Peyer's patch (tissue), 4 donors: ENCODE measurements at regions not wholly inside any gene's neighbourhood (a gene's known extent, or its start where the extent isn't known, plus 50 kb on each side); places are given as distances from the start of the nearest gene placed in this dataset.

Experiments
- DNase-seq, 3 donors: peaks; one replicate each; pipeline ENCODE4 v3.0.0-alpha.2; 2017 to 2019
- H3K27ac ChIP-seq, 4 donors: fragments of 200-600 bp; sonication (generic); one replicate each; pipeline ENCODE4 v1.5.1; 2016 to 2019
- H3K27me3 ChIP-seq, 2 donors: fragments of 200-600 bp; sonication (generic); one replicate each; pipeline ENCODE4 v1.5.1; 2019
- H3K36me3 ChIP-seq, 3 donors: fragments of 200-600 bp; sonication (generic); one replicate each; pipeline ENCODE4 v1.5.1; 2016 to 2019
- H3K4me1 ChIP-seq, 4 donors: fragments of 200-600 bp; sonication (generic); one replicate each; pipeline ENCODE4 v1.5.1; 2016 to 2019
- H3K4me3 ChIP-seq, 4 donors: fragments of 200-600 bp; sonication (generic); 1 replicate in 3 of 4; 2 replicates in 1 of 4; pipeline ENCODE4 v1.5.1; 2016 to 2019; ENCODE audit warnings: mild to moderate bottlenecking in 1 of 4
- H3K9me3 ChIP-seq, 4 donors: fragments of 200-600 bp; sonication (generic); one replicate each; pipeline ENCODE4 v1.5.1; 2016 to 2019; ENCODE audit warnings: mild to moderate bottlenecking in 1 of 4
- CTCF ChIP-seq, 6 experiments: fragments of 450-650 bp in 4 of 6; fragments of 200-600 bp in 2 of 6; sonication (generic) in 1 of 6; IDR thresholded peaks; one replicate each; pipeline ENCODE4 v1.5.1; 2017 to 2019; ENCODE audit warnings: antibody characterized with exemption in 6 of 6, mild to moderate bottlenecking in 3 of 6, moderate library complexity in 1 of 6
- POLR2A ChIP-seq, 2 donors: fragments of 450-650 bp; IDR thresholded peaks; one replicate each; pipeline ENCODE4 v1.5.1; 2017; ENCODE audit warnings: antibody characterized with exemption in 2 of 2, mild to moderate bottlenecking in 2 of 2, moderate library complexity in 2 of 2

- no peaks in the 10 kb centered on the region for H3K27me3 ChIP-seq
- no peaks in the 10 kb centered on the region for H3K36me3 ChIP-seq
- H3K4me1 ChIP-seq = no peaks in the 10 kb centered on the region
- H3K9me3 ChIP-seq = no peaks in the 10 kb centered on the region
- peak in 2 of 3 donors; percentile 69 to 87 for DNase-seq
- H3K4me3 ChIP-seq = no peak overlapping the region
- TF ChIP-seq POLR2A (IDR thresholded peaks at IDR 0.05) (peak; percentile 10 to 47), CTCF (IDR thresholded peaks at IDR 0.05) (no peak)
- peak overlapping the region in 3 of 4 donors; percentile 33 to 67 (median 47) for H3K27ac ChIP-seq
Measured at GRCh38 chr6:109308018-109308492, 74.2 kb downstream of the CD164 start.

GRCh38 chr6:109306733-109307132 is 75.5 kb downstream of the CD164 start:
- Histone ChIP-seq H3K36me3 (no peaks in the 10 kb centered on the region), H3K9me3 (no peaks in the 10 kb centered on the region), H3K4me3 (no peak overlapping the region), H3K27ac (peak overlapping the region in 1 of 4 donors; percentile 53), H3K27me3 (no peaks in the 10 kb centered on the region), H3K4me1 (no peaks in the 10 kb centered on the region)
- no peak for DNase-seq
- no peak for TF ChIP-seq CTCF (IDR thresholded peaks at IDR 0.05)
- no peak for TF ChIP-seq POLR2A (IDR thresholded peaks at IDR 0.05)

GRCh38 chr6:109305028-109305427 is 77.2 kb downstream of the CD164 start:
- Histone ChIP-seq H3K9me3 (no peaks in the 10 kb centered on the region), H3K36me3 (no peaks in the 10 kb centered on the region), H3K27ac (peak overlapping the region in 1 of 4 donors; percentile 61), H3K27me3 (no peaks in the 10 kb centered on the region), H3K4me3 (no peak overlapping the region), H3K4me1 (no peaks in the 10 kb centered on the region)
- no peak for TF ChIP-seq CTCF (IDR thresholded peaks at IDR 0.05)
- no peak for TF ChIP-seq POLR2A (IDR thresholded peaks at IDR 0.05)
- DNase-seq = no peak

- no peaks in the 10 kb centered on the region for H3K27me3 ChIP-seq
- no peak for DNase-seq
- H3K4me1 ChIP-seq = peaks cover 0 to 4% (median 0%) of the 10 kb centered on the region in 4 donors
- H3K27ac ChIP-seq = peak overlapping the region in 1 of 4 donors; percentile 61
- TF ChIP-seq CTCF (IDR thresholded peaks at IDR 0.05) (peak in 2 of 6 experiments; percentile 13 to 25), POLR2A (IDR thresholded peaks at IDR 0.05) (no peak)
- H3K4me3 ChIP-seq = no peak overlapping the region
- H3K9me3 ChIP-seq = no peaks in the 10 kb centered on the region
- H3K36me3 ChIP-seq = no peaks in the 10 kb centered on the region
Measured at GRCh38 chr6:109304284-109305015, 77.8 kb downstream of the CD164 start.

GRCh38 chr6:109303640-109304283 is 78.5 kb downstream of the CD164 start:
- no peak for DNase-seq
- peaks cover 0 to 6% (median 0%) of the 10 kb centered on the region in 4 donors for H3K4me1 ChIP-seq
- H3K4me3 ChIP-seq = no peak overlapping the region
- peak overlapping the region in 1 of 4 donors; percentile 61 for H3K27ac ChIP-seq
- TF ChIP-seq CTCF (IDR thresholded peaks at IDR 0.05) (no peak), POLR2A (IDR thresholded peaks at IDR 0.05) (no peak)
- H3K36me3 ChIP-seq = no peaks in the 10 kb centered on the region
- H3K9me3 ChIP-seq = no peaks in the 10 kb centered on the region
- H3K27me3 ChIP-seq = no peaks in the 10 kb centered on the region
